Coronary artery (tissue), 2 donors: ENCODE measurements at regions not wholly inside any gene's neighbourhood (a gene's known extent, or its start where the extent isn't known, plus 50 kb on each side); places are given as distances from the start of the nearest gene placed in this dataset.

Source experiments
- DNase-seq: peaks from one replicate; pipeline ENCODE4 v3.0.0-alpha.2; 2017; ENCODE audit warnings: low spot score
- H3K27ac ChIP-seq, 2 donors: fragments of 200-600 bp; sonication (generic); one replicate each; pipeline ENCODE4 v1.5.1; 2016 to 2019
- H3K4me3 ChIP-seq: fragments of 200-600 bp; sonication (generic); 2 replicates; pipeline ENCODE4 v1.5.1; 2016; ENCODE audit warnings: mild to moderate bottlenecking, moderate library complexity
- TF ChIP-seq, protein P1 (sequence below): fragments of 200-600 bp; sonication (generic); IDR thresholded peaks from one replicate; pipeline ENCODE4 v1.5.1; 2019; ENCODE audit warnings: antibody characterized with exemption

DNA sequence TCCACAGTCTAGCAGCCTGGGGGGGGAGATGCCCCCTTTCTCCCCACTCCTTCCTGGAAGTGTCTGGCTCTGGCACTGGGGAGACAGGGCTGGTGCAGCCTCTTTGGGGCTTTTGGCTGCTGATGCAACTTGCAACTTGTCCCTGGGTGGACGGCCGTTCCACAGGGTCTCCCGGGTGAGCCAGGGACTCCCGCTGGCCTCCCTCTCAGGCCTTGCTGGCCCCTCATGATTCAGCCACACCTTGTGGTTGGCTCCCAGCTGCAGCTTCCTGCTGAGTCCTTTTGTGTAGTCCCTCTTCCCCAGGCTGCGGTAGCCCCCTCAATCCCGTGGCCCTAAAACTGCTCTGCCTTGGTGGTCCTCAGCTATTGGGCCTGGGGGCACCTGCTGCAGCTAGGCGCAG, 283.5 kb downstream of the PBX3 start:
- no peak for DNase-seq
- TF ChIP-seq, protein P1, sequence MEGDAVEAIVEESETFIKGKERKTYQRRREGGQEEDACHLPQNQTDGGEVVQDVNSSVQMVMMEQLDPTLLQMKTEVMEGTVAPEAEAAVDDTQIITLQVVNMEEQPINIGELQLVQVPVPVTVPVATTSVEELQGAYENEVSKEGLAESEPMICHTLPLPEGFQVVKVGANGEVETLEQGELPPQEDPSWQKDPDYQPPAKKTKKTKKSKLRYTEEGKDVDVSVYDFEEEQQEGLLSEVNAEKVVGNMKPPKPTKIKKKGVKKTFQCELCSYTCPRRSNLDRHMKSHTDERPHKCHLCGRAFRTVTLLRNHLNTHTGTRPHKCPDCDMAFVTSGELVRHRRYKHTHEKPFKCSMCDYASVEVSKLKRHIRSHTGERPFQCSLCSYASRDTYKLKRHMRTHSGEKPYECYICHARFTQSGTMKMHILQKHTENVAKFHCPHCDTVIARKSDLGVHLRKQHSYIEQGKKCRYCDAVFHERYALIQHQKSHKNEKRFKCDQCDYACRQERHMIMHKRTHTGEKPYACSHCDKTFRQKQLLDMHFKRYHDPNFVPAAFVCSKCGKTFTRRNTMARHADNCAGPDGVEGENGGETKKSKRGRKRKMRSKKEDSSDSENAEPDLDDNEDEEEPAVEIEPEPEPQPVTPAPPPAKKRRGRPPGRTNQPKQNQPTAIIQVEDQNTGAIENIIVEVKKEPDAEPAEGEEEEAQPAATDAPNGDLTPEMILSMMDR, result no peak
- Histone ChIP-seq H3K4me3 (no peak overlapping the region), H3K27ac (no peak overlapping the region)

DNA sequence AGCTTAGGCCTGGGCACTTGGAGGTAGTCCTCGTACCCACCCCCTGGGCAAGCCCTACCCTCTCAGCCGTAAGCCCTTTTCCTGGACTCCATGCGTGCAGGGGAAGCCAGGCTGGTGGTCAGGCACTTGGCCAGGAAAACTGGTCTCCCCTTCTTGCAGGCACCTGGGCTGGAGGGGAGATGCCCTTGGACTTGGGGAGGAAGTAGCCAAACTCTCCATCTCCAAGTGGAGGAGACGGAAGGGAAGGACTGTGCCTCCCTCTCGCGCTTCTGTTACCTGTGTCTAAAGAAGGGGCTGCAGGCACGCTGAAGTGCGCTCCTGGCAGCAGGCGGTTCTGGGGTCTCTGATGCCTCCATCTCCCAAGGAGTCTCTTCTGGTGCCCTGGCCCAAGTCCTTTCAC, 283.9 kb downstream of the PBX3 start:
- DNase-seq, result no peak
- Histone ChIP-seq H3K27ac (no peak overlapping the region), H3K4me3 (no peak overlapping the region)

GRCh38 chr9:126032135-126032534, 285.0 kb downstream of the PBX3 start:
- H3K27ac ChIP-seq, result no peak overlapping the region
- H3K4me3 ChIP-seq, result no peak overlapping the region
- no peak for DNase-seq
- TF ChIP-seq, protein P1, result no peak

More for the DNA sequence above, 283.9 kb downstream of the PBX3 start:
- TF ChIP-seq, protein P1, result no peak

DNA sequence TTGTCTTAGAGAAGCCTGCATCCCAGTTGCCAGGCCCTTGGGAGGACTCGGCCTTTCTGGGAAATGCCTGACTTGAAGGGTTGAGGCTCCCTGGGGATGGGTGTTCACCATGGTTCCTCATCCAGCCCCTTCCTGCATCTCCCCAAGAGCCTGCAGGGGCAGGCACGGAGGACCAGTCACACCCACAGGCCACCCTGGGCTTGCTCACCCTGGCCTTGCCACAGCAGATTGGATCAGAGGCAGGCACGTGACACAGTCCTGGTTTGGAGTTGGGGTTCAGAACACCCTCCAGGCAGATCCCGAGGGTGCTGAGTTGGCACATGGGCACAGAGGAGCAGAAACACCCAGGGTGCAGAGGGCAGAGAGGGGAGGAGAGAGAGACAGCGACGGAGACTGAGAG, 286.1 kb downstream of the PBX3 start:
- DNase-seq, result no peak
- Histone ChIP-seq H3K4me3 (no peak overlapping the region), H3K27ac (no peak overlapping the region)
- TF ChIP-seq, protein P1, result no peak

GRCh38 chr9:126033956-126034355, 286.8 kb downstream of the PBX3 start:
- no peak for DNase-seq
- TF ChIP-seq, protein P1, result no peak
- H3K27ac ChIP-seq, result no peak overlapping the region
- no peak overlapping the region for H3K4me3 ChIP-seq

GRCh38 chr9:126036881-126037291, 289.7 kb downstream of the PBX3 start:
- no peak for DNase-seq
- no peak overlapping the region for H3K27ac ChIP-seq
- no peak overlapping the region for H3K4me3 ChIP-seq
- TF ChIP-seq, protein P1, result no peak

DNA sequence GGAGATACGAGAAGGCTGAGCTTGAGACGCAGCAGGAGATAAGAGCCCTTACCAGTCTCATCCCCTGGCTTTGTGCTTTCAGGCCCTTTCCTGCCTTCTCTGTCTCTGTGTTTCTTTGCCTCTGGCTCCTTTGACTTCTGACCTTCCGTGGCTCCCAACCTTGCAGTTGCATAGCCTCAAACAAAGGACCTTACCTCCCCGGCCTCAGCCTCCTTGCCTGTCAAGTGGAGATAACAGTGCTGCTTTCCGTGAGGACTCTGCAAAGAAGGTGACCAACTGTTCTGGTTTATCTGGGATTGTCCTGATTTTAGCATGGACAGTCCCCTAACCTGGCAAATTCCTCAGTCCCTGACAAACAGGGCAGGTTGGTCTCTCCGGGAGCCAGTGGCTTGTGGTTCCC, 287.8 kb upstream of the MVB12B start:
- Histone ChIP-seq H3K4me3 (no peak overlapping the region), H3K27ac (no peak overlapping the region)
- TF ChIP-seq, protein P1, result no peak
- DNase-seq, result no peak
